ENCODE measurements at regions not wholly inside any gene's neighbourhood (a gene's known extent, or its start where the extent isn't known, plus 50 kb on each side); places are given as distances from the start of the nearest gene placed in this dataset.

- Histone ChIP-seq H3K9ac (ENCODE audit: low read depth, low read length) (no peak overlapping the region), H2BK15ac (ENCODE audit: low read depth, low read length) (no peak overlapping the region), H2BK20ac (ENCODE audit: low read depth, low read length) (no peak overlapping the region), H4K91ac (ENCODE audit: insufficient read depth, low read depth, low read length) (no peak overlapping the region), H3K27ac (ENCODE audit: insufficient read depth, low read length) (no peak overlapping the region), H2AK9ac (replicated peaks; ENCODE audit: low read depth, low read length, poor library complexity) (no peak overlapping the region), H4K20me1 (ENCODE audit: insufficient read depth, low read length) (no peaks in the 10 kb centered on the region), H3K4me3 (ENCODE audit: insufficient read depth, low read depth, low read length) (no peak overlapping the region), H3K4ac (ENCODE audit: low read depth, low read length) (no peak overlapping the region), H3K14ac (replicated peaks; ENCODE audit: low read depth, low read length) (no peak overlapping the region), H3K9me1 (ENCODE audit: insufficient read depth, low read length) (no peaks in the 10 kb centered on the region), H3K79me1 (ENCODE audit: low read depth in 1 of 2, low read length in 2 of 2) (no peaks in the 10 kb centered on the region), H2AK5ac (ENCODE audit: low read depth, low read length) (no peak overlapping the region), H4K5ac (ENCODE audit: low read depth, low read length) (no peak overlapping the region), H2BK120ac (ENCODE audit: low read depth, low read length) (no peak overlapping the region), H3K36me3 (ENCODE audit: control insufficient read depth, insufficient read depth, low read length) (no peaks in the 10 kb centered on the region), H3K56ac (ENCODE audit: extremely low read depth, insufficient read depth, low read length) (no peak overlapping the region), H3K9me3 (ENCODE audit: control insufficient read depth, insufficient read depth, low read length) (no peaks in the 10 kb centered on the region), H3K18ac (ENCODE audit: low read depth, low read length) (no peak overlapping the region), H3K4me1 (ENCODE audit: control insufficient read depth, insufficient read depth, low read length) (peaks cover 3% of the 10 kb centered on the region), H2BK5ac (ENCODE audit: low read depth, low read length, poor library complexity, severe bottlenecking) (no peak overlapping the region), H3K4me2 (ENCODE audit: low read depth, low read length) (no peak overlapping the region), H4K8ac (ENCODE audit: low read depth in 2 of 2, low read length in 2 of 2) (no peak overlapping the region), H3K27me3 (ENCODE audit: control insufficient read depth, insufficient read depth, low read length) (peaks cover 5% of the 10 kb centered on the region), H2AFZ (replicated peaks; ENCODE audit: low read length, poor library complexity) (no peak overlapping the region), H3K23ac (ENCODE audit: low read depth, low read length) (no peak overlapping the region)
- DNase-seq (no peak), ATAC-seq (ENCODE audit: low read depth) (no peak)
- WGBS, 2 experiments (ENCODE audit: extremely low coverage in 2 of 2, insufficient read length in 1 of 2), result 86% methylated on average over 1 of the region's 8 CpGs; no CpG with 5 or more reads in 1 of the 2 experiments
- no TSS peak for BruUV-seq (replicated peaks)
- in situ Hi-C loops (cut with MboI; ENCODE audit: low sequenced_read_pairs), result no loop called here
- TF ChIP-seq SMC3 (IDR thresholded peaks at IDR 0.05; ENCODE audit: low read depth, low read length), result no peak
- TF ChIP-seq MAFK (IDR thresholded peaks at IDR 0.05; ENCODE audit: low read depth, low read length), result no peak
- no peak for TF ChIP-seq RAD21 (IDR thresholded peaks at IDR 0.05; ENCODE audit: low read length)
- TF ChIP-seq POLR2A (IDR thresholded peaks at IDR 0.05; ENCODE audit: low read depth, low read length), result no peak
- TF ChIP-seq MXI1 (IDR thresholded peaks at IDR 0.05; ENCODE audit: borderline replicate concordance, low read depth, low read length), result no peak
- no peak for TF ChIP-seq FOS (IDR thresholded peaks at IDR 0.05; ENCODE audit: low read depth, low read length)
- no peak for TF ChIP-seq RFX5 (IDR thresholded peaks at IDR 0.05; ENCODE audit: low read depth, low read length)
- TF ChIP-seq NFE2L2 (IDR thresholded peaks at IDR 0.05; ENCODE audit: low read depth, low read length), result no peak
- no peak for TF ChIP-seq CHD1 (IDR thresholded peaks at IDR 0.05; ENCODE audit: low read depth, low read length)
- no peak for TF ChIP-seq RCOR1 (IDR thresholded peaks at IDR 0.05; ENCODE audit: insufficient replicate concordance, low read length)
- TF ChIP-seq USF2 (IDR thresholded peaks at IDR 0.05; ENCODE audit: low read depth, low read length), result no peak
- TF ChIP-seq BHLHE40 (IDR thresholded peaks at IDR 0.05; ENCODE audit: low read depth, low read length), result no peak
- no peak for TF ChIP-seq MAZ (IDR thresholded peaks at IDR 0.05; ENCODE audit: borderline replicate concordance, low read depth, low read length)
- no peak for TF ChIP-seq CTCF (conservative IDR thresholded peaks at IDR 0.05; ENCODE audit: low read depth, low read length)
- TF ChIP-seq CEBPB (IDR thresholded peaks at IDR 0.05; ENCODE audit: low read depth, low read length), result no peak
- TF ChIP-seq ELK1 (IDR thresholded peaks at IDR 0.05; ENCODE audit: borderline replicate concordance, low read depth, low read length), result no peak
- dilution Hi-C loops (cut with HindIII; ENCODE audit: low sequenced_read_pairs, unreplicated experiment), result no loop called here
- intact Hi-C loops (cut with micrococcal nuclease), result no loop called here
- ChIA-PET POLR2A (ENCODE audit: unreplicated experiment) (no interaction called here), CTCF (no interaction called here)
These were observed 66.6 kb upstream of the TAF11L2 start for GRCh38 chr5:17431272-17432050.

Measured in IMR-90 (cell line).